ENCODE measurements at regions not wholly inside any gene's neighbourhood (a gene's known extent, or its start where the extent isn't known, plus 50 kb on each side); places are given as distances from the start of the nearest gene placed in this dataset.
"Not testable (repeated sequence)": the region's sequence is repeated elsewhere in the genome, so short reads cannot be mapped to it uniquely, and the experiment has no call there.

DNA sequence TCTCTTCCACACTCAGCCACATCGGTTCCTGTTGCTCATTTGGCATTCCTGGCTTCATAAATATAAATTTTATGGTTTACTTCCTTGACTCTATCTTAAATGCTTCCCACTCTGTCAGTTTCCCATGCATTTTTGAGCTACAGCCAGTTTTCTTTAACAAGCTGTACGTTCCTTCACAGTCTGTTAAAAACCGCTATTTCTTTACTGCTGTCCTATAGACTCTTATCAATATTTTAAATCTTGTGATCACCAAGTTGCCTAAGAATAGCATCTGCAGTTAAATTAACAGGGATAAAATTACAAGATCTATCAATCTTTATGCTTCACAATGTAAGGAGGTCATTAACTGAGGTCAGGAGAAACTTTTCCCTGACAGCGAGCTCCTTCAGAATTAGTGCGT lies 103.1 kb upstream of the RHOBTB1 start:
- H3K4me3 ChIP-seq, result no peak overlapping the region
- peaks cover 4% of the 10 kb centered on the region; the same call in 1 of the 3 replicates for H3K4me1 ChIP-seq
- ChIA-PET CTCF (no interaction called here), POLR2A (no interaction called here)
- no peak for TF ChIP-seq FOSB (CRISPR knock-in tag; IDR thresholded peaks at IDR 0.05)
- no peak for TF ChIP-seq NPAS2 (CRISPR knock-in tag; IDR thresholded peaks at IDR 0.05; ENCODE audit: borderline replicate concordance)
- TF ChIP-seq CBX8 (IDR thresholded peaks at IDR 0.05), result no peak
- no peak for TF ChIP-seq KDM1A (IDR thresholded peaks at IDR 0.05; ENCODE audit: low read depth)
- TF ChIP-seq CHD4 (IDR thresholded peaks at IDR 0.05; ENCODE audit: borderline replicate concordance), result no peak
- no peak for TF ChIP-seq RFX5 (IDR thresholded peaks at IDR 0.05)
- TF ChIP-seq TFCP2L1 (CRISPR knock-in tag; IDR thresholded peaks at IDR 0.05), result no peak
- TF ChIP-seq, protein P1, sequence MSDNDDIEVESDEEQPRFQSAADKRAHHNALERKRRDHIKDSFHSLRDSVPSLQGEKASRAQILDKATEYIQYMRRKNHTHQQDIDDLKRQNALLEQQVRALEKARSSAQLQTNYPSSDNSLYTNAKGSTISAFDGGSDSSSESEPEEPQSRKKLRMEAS (IDR thresholded peaks at IDR 0.05), result no peak
- TF ChIP-seq TP53 (CRISPR knock-in tag; IDR thresholded peaks at IDR 0.05), result no peak
- no peak for TF ChIP-seq EP300 (IDR thresholded peaks at IDR 0.05)
- TF ChIP-seq, protein P2, sequence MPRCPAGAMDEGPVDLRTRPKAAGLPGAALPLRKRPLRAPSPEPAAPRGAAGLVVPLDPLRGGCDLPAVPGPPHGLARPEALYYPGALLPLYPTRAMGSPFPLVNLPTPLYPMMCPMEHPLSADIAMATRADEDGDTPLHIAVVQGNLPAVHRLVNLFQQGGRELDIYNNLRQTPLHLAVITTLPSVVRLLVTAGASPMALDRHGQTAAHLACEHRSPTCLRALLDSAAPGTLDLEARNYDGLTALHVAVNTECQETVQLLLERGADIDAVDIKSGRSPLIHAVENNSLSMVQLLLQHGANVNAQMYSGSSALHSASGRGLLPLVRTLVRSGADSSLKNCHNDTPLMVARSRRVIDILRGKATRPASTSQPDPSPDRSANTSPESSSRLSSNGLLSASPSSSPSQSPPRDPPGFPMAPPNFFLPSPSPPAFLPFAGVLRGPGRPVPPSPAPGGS (IDR thresholded peaks at IDR 0.05), result no peak
- H3K9me3 ChIP-seq, result no peaks in the 10 kb centered on the region
- no peak for ATAC-seq
- no peak overlapping the region for H3K4me2 ChIP-seq
- whole genome bisulfite sequencing (ENCODE audit: missing lambda C conversion rate), result 72% methylated on average over 5 of the region's 5 CpGs
- no peak for DNase-seq (ENCODE audit: low read depth in 1 of 2, low spot score in 1 of 2)
- no peak overlapping the region for H3K27ac ChIP-seq
- no peak for FAIRE-seq

DNA sequence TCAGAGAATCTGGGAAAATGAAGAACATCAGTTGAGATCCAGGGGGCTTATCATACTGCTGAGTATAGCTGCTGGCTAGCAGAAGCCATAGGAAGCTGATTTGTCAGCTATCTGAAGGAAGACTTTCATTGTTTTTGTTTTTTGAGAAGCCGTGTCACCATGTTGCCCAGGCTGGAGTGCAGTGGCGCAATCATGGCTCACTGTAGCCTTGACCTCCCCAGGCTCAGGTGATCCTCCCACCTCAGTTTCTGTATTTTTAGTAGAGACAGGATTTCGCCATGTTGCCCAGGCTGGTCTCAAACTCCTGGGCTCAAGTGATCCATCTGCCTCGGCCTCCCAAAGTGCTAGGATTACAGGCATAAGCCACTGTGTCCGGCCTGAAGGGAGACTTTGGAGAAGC lies 101.5 kb upstream of the RHOBTB1 start:
- H3K9me3 ChIP-seq; H3K27ac ChIP-seq; ATAC-seq; DNase-seq (ENCODE audit: low read depth in 1 of 2, low spot score in 1 of 2); H3K4me3 ChIP-seq; FAIRE-seq; POLR2A ChIA-PET; H3K4me1 ChIP-seq; H3K4me2 ChIP-seq: not testable (repeated sequence)
- CTCF ChIA-PET, result interaction anchor here (1.0 to 1.8 kb wide), 3 partner anchors 18 to 96 kb away, joined by 3 to 5 read pairs (median 4); no protein-coding TSS in a partner anchor
- 75% methylated on average over 5 of the region's 5 CpGs for WGBS (ENCODE audit: missing lambda C conversion rate)

DNA sequence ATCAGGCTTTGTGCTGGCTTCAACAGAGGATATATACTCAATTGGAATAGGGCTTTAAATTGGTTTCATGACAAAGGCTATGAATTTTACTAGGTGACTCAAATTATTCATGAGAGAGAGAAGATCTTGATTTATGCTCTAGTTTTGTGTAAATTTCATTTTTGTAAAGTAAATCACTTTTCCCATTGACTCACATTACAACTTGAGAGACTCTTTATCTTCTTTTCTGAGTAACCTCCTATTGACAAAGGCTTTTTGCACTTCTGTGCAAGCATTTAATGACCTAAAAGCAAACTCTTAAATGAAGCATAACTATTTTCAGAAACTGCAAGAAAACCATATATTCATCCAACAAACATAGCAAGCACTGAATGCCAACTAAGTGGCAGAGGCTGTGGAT lies 98.5 kb upstream of the RHOBTB1 start:
- FAIRE-seq, result no peak
- no peak overlapping the region for H3K27ac ChIP-seq
- no peak overlapping the region for H3K4me3 ChIP-seq
- peaks cover 4% of the 10 kb centered on the region; the same call in 1 of the 3 replicates for H3K4me1 ChIP-seq
- DNase-seq (ENCODE audit: low read depth in 1 of 2, low spot score in 1 of 2), result no peak
- CTCF ChIA-PET, result interaction anchor here (0.8 to 1.7 kb wide), 2 partner anchors 11 to 17 kb away, joined by 4 to 5 read pairs; no protein-coding TSS in a partner anchor
- no peak for ATAC-seq
- TF ChIP-seq, protein P3, sequence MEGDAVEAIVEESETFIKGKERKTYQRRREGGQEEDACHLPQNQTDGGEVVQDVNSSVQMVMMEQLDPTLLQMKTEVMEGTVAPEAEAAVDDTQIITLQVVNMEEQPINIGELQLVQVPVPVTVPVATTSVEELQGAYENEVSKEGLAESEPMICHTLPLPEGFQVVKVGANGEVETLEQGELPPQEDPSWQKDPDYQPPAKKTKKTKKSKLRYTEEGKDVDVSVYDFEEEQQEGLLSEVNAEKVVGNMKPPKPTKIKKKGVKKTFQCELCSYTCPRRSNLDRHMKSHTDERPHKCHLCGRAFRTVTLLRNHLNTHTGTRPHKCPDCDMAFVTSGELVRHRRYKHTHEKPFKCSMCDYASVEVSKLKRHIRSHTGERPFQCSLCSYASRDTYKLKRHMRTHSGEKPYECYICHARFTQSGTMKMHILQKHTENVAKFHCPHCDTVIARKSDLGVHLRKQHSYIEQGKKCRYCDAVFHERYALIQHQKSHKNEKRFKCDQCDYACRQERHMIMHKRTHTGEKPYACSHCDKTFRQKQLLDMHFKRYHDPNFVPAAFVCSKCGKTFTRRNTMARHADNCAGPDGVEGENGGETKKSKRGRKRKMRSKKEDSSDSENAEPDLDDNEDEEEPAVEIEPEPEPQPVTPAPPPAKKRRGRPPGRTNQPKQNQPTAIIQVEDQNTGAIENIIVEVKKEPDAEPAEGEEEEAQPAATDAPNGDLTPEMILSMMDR (IDR thresholded peaks at IDR 0.05), result no peak
- TF ChIP-seq FOSL2 (IDR thresholded peaks at IDR 0.05) (no peak), FOSL2 (CRISPR knock-in tag; IDR thresholded peaks at IDR 0.05) (no peak), RFX5 (IDR thresholded peaks at IDR 0.05) (no peak), PHF8 (IDR thresholded peaks at IDR 0.05; ENCODE audit: borderline replicate concordance, low read depth) (no peak), POLR2AphosphoS2 (conservative IDR thresholded peaks at IDR 0.05; ENCODE audit: low read length) (no peak)
- TF ChIP-seq, protein P4, sequence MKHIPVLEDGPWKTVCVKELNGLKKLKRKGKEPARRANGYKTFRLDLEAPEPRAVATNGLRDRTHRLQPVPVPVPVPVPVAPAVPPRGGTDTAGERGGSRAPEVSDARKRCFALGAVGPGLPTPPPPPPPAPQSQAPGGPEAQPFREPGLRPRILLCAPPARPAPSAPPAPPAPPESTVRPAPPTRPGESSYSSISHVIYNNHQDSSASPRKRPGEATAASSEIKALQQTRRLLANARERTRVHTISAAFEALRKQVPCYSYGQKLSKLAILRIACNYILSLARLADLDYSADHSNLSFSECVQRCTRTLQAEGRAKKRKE (CRISPR knock-in tag; IDR thresholded peaks at IDR 0.05; ENCODE audit: low read depth), result no peak
- POLR2A ChIA-PET, result no interaction called here
- no peak overlapping the region for H3K4me2 ChIP-seq
- no peaks in the 10 kb centered on the region for H3K9me3 ChIP-seq

Data from A549 (cell line).